ENCODE measurements at regions not wholly inside any gene's neighbourhood (a gene's known extent, or its start where the extent isn't known, plus 50 kb on each side); places are given as distances from the start of the nearest gene placed in this dataset.

DNA sequence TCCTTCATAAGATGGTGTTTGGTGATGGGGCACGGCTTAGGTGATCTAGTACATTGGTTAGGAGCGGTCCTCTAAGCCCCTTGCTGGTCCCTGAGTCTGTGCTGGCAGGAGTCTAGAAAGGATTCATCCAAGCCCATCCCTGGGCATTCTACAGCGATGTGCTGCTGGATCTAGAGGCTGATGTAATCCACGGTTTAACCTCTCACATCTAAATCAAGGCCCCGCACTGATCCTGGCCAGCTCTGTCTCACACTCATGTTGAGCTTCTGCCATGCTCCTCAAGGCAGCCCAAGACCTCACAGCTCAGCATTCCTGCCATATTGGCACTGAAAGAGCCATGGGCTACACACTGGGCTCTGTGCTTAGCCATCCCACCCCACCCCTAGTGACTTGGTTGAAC lies 664.8 kb downstream of the STK39 start:
- TF ChIP-seq EZH2phosphoT487 (IDR thresholded peaks at IDR 0.05; ENCODE audit: low read depth), result no peak
- TF ChIP-seq, protein P1, sequence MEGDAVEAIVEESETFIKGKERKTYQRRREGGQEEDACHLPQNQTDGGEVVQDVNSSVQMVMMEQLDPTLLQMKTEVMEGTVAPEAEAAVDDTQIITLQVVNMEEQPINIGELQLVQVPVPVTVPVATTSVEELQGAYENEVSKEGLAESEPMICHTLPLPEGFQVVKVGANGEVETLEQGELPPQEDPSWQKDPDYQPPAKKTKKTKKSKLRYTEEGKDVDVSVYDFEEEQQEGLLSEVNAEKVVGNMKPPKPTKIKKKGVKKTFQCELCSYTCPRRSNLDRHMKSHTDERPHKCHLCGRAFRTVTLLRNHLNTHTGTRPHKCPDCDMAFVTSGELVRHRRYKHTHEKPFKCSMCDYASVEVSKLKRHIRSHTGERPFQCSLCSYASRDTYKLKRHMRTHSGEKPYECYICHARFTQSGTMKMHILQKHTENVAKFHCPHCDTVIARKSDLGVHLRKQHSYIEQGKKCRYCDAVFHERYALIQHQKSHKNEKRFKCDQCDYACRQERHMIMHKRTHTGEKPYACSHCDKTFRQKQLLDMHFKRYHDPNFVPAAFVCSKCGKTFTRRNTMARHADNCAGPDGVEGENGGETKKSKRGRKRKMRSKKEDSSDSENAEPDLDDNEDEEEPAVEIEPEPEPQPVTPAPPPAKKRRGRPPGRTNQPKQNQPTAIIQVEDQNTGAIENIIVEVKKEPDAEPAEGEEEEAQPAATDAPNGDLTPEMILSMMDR (IDR thresholded peaks at IDR 0.05; ENCODE audit: low read depth, low read length), result no peak

All from OCI-LY3 (cell line).